NCI-H2171 (cell line): ENCODE measurements at regions not wholly inside any gene's neighbourhood (a gene's known extent, or its start where the extent isn't known, plus 50 kb on each side); places are given as distances from the start of the nearest gene placed in this dataset.
"Not testable (repeated sequence)": the region's sequence is repeated elsewhere in the genome, so short reads cannot be mapped to it uniquely, and the experiment has no call there.

Experiments used
- DNase-seq: peaks from one replicate; lab custom pipeline; 2025; lab: John Stamatoyannopoulos, UW

DNA sequence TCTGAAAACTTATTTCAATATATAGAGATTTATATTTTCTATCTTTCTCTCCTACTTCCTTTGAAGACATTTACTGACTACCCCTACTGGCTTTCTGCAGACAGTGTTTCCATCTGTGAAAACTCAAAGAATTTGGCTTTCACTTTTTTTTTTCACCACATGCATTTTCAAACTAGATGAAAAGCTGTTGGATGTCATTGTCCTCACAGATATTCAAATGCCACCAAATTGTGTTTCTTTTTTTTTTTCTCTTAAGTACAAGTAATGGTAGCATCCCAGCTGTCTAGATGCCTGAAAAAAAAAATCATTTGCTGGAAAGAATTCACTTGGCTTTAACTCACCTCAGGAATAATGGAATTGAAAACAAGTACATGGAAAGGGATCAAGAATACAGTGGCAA, 2258.6 kb upstream of the ACO1 start:
- no peak for DNase-seq

- DNase-seq, result no peak
Observed at GRCh38 chr9:30127371-30127770, 2257.1 kb upstream of the ACO1 start.

GRCh38 chr9:30140407-30140806, 2244.0 kb upstream of the ACO1 start:
- DNase-seq, result no peak

DNA sequence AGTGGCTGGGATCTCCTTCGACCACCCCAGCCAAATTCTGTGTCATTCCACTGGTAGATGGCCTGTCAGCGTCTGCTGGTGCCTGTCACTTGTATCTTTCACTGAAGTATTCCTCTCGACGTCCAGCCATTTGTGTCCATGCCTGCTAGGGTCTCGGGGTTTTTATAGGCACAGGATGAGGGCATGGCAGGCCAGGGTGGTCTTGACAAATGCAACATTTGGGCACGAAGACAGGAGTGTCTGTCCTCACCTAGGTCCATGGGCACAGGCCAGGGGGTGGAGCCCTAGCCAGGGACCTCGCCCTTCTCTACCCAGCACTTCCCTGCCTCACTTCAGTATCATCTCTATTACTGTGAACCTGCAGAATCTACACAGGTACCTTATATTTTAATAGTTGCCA, 2223.9 kb upstream of the ACO1 start:
- DNase-seq, result no peak

GRCh38 chr9:30172206-30172605, 2212.2 kb upstream of the ACO1 start:
- no peak for DNase-seq

- DNase-seq, result no peak
Observed at GRCh38 chr9:30178610-30179009, 2205.8 kb upstream of the ACO1 start.

DNA sequence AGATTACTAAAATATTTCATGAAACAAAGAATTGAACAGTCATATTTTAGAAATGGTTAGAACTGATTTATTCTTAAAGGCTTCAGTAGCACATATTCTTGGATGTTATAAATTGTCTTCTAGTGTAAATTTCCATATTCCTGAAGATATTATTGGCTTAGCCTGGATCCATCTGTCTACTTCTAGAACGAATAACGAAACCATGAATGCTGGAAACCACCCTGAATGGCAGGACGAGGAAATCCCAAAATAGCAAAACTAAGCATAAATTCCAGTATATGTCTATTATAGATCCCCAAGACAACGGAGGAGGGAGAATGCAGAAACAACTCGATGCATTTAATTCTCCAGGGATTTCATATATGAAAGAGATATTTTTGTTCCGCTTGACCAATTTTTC, 2191.0 kb upstream of the ACO1 start:
- no peak for DNase-seq

DNA sequence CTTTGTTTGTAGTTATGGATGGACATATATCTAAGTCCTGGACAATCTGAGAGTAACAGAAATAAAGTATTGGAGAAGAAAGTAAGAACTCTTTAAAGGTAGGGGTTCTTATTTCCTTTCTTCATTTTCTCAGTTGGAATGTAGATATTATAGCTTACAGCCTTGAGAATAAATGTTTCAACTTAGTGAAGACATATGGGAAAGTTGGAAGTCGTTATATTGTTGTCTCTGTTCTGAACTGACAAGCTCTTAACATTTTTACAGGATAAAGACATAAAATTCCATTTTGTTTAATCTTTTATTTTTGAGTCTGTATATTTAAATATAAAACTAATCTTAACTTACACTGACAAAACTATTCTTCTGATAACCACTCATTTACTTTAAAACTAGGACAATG, 2187.5 kb upstream of the ACO1 start:
- DNase-seq, result no peak

- DNase-seq, result no peak
Observed at GRCh38 chr9:30197453-30197852, 2187.0 kb upstream of the ACO1 start.

GRCh38 chr9:30197954-30198353, 2186.5 kb upstream of the ACO1 start:
- DNase-seq, result no peak

- no peak for DNase-seq
Observed at GRCh38 chr9:30198463-30199309, 2185.8 kb upstream of the ACO1 start.

- DNase-seq, result no peak
Observed at GRCh38 chr9:30201024-30201423, 2183.4 kb upstream of the ACO1 start.

GRCh38 chr9:30235068-30235467, 2149.4 kb upstream of the ACO1 start:
- DNase-seq, result no peak

- DNase-seq, result no peak
Observed at GRCh38 chr9:30235564-30235963, 2148.9 kb upstream of the ACO1 start.

GRCh38 chr9:30239878-30240277, 2144.6 kb upstream of the ACO1 start:
- no peak for DNase-seq

DNA sequence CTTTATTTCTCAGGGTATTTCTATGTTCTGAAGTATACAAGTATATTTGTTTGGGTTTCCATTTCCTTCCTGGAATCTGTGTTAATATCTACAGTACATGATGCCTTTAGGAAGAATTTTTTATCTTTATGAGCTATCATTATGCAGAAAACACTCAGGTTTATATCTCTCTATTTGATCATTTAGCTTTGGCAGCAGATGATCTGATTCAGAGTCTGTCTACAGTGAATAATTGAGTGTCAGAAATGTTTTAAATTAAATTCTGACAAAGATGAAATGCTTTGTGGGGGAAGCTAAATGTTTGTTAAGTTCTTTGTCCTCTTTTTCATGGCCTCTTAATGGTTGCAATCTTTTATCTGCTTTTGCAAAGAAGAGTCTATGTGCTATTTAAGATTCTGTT, 2141.0 kb upstream of the ACO1 start:
- no peak for DNase-seq

GRCh38 chr9:30244877-30245276, 2139.6 kb upstream of the ACO1 start:
- DNase-seq, result no peak

- DNase-seq, result no peak
Observed at GRCh38 chr9:30250872-30251271, 2133.6 kb upstream of the ACO1 start.

GRCh38 chr9:30258094-30258493, 2126.3 kb upstream of the ACO1 start:
- DNase-seq, result no peak

DNA sequence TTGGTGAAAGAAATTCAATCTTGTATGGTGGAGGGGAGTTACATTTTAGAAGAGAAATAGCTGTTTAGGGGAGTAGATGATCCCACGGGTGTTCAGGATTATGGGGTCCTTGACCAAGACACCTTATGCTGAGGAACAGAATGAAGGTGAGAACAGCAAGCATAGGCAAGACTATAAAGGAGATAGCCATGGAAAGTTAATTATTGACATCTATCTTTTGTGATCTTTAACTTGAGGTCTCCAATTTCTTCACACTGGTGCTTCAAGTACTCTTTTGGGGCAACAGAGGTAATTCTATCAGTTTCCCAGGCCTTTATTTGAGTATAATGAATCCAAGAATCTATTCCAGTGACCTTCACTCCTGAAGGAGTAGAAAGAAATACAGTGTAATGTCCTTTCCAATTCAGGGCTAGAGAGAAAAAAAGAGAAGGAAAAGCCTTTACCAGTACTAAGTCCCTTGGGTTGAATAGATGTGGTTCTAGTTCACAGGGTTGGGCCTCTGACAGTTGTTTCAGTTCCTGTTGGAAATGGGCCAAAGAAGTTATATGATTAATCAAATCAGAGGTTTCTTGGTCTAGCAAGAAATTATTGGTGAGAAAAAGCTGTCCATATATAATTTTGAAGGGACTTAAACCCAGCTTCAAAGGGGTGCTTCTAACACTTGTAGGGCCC, 2104.1 kb upstream of the ACO1 start:
- DNase-seq, result no peak

GRCh38 chr9:30289435-30289834, 2095.0 kb upstream of the ACO1 start:
- DNase-seq, result no peak

- not testable (repeated sequence) for DNase-seq
Observed at GRCh38 chr9:30292026-30292425, 2092.4 kb upstream of the ACO1 start.

DNA sequence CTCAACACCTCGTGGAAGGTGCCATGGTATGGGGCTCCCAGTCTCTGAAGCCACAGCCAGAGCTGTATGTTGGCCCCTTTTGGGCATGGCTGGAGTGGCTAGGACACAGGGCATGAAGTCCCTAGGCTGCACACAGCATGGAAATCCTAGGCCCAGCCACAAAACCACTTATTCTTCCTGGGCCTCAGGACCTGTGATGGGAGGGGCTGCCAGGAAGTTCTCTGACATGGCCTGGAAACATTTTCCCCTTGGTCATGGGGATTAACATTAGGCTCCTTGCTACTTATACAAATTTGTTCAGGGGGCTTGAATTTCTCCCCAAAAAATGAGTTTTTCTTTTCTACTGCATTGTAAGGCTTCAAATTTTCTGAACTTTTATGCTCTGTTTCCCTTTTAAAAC, 2091.2 kb upstream of the ACO1 start:
- DNase-seq, result no peak
